ENCODE measurements at regions not wholly inside any gene's neighbourhood (a gene's known extent, or its start where the extent isn't known, plus 50 kb on each side); places are given as distances from the start of the nearest gene placed in this dataset.

DNA sequence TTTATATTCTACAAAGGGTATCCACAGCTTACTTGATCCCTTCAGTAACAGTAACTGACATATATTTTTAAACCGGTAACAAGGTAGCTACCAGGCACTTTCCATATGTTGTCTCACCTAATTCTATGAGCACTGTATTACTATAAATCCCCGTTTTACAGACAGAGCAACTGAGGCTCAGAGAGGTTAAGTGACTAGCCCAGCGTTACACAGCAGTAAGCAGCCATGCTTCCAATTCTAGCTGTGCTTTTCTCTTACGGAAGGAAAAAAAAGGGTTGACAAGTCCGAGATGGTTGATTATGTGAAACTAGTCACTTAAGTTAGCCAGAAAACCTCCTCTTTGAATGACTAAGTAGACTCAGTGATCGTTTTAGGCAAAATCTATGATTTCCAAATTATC, 187.3 kb upstream of the LHX5 start:
- Histone ChIP-seq H3K27me3 (ENCODE audit: control insufficient read depth, insufficient read depth, low read length, poor library complexity, severe bottlenecking) (no peaks in the 10 kb centered on the region), H3K9ac (ENCODE audit: extremely low read depth, low read length, poor library complexity, severe bottlenecking) (no peak overlapping the region), H3K27ac (ENCODE audit: low read depth, low read length) (no peak overlapping the region), H3K4me1 (ENCODE audit: control insufficient read depth, insufficient read depth, low read length) (no peaks in the 10 kb centered on the region), H3K9me3 (ENCODE audit: control insufficient read depth, low read length) (peaks cover 9% of the 10 kb centered on the region), H3K36me3 (ENCODE audit: control insufficient read depth, insufficient read depth, low read length) (no peaks in the 10 kb centered on the region), H3K4me3 (ENCODE audit: low read length) (no peak overlapping the region)
- DNase-seq = no peak
- H3K4me1 Mint-ChIP-seq = peaks cover 7% of the 10 kb centered on the region
- 90% methylated on average over 6 of the region's 6 CpGs for whole genome bisulfite sequencing, 2 experiments (ENCODE audit: insufficient coverage in 1 of 2, insufficient read length in 1 of 2)
- no peak overlapping the region for H3K4me3 Mint-ChIP-seq
- H3K27ac Mint-ChIP-seq = no peak overlapping the region
- no peaks in the 10 kb centered on the region for H3K36me3 Mint-ChIP-seq (ENCODE audit: low read depth)
- TF ChIP-seq, protein P1, sequence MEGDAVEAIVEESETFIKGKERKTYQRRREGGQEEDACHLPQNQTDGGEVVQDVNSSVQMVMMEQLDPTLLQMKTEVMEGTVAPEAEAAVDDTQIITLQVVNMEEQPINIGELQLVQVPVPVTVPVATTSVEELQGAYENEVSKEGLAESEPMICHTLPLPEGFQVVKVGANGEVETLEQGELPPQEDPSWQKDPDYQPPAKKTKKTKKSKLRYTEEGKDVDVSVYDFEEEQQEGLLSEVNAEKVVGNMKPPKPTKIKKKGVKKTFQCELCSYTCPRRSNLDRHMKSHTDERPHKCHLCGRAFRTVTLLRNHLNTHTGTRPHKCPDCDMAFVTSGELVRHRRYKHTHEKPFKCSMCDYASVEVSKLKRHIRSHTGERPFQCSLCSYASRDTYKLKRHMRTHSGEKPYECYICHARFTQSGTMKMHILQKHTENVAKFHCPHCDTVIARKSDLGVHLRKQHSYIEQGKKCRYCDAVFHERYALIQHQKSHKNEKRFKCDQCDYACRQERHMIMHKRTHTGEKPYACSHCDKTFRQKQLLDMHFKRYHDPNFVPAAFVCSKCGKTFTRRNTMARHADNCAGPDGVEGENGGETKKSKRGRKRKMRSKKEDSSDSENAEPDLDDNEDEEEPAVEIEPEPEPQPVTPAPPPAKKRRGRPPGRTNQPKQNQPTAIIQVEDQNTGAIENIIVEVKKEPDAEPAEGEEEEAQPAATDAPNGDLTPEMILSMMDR (conservative IDR thresholded peaks at IDR 0.05) = no peak
- H3K27me3 Mint-ChIP-seq (ENCODE audit: insufficient read depth) = peaks cover 13% of the 10 kb centered on the region
- H3K9me3 Mint-ChIP-seq = peaks cover 17% of the 10 kb centered on the region

DNA sequence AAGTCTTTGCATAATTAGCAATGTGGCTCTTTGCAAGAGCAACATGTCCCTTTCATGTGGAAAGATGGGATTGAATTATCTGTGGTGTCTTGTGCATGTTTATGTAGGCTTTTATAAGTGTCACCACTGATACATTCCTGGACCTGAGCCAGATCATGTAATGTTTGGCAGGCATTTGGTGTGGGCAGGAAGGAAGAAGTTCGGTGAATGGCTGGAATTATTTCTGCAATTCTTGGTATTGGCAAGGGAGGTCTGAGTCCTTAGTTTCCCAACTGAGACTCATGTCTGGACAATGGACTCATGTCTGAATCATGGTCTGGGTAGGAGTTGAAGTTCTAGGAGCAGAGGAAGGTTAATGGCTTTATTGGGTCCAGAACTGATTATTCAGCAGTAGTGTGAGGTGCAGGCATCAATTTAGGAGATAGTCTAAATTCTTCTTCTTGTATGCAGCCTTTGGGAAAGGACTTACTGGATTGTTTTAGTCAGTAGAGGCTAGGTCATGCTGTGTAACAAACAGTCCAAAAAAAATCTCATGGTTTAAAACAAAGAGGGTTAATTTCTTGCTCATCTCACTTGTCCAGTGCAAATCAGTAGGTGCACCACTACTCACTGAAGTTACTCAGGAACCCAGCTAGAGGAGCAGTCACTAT, 186.5 kb upstream of the LHX5 start:
- H3K4me1 ChIP-seq (ENCODE audit: control insufficient read depth, insufficient read depth, low read length) = no peaks in the 10 kb centered on the region
- H3K9me3 ChIP-seq (ENCODE audit: control insufficient read depth, low read length) = peaks cover 17% of the 10 kb centered on the region
- DNase-seq = no peak
- Mint-ChIP-seq H3K27me3 (ENCODE audit: insufficient read depth) (peaks cover 13% of the 10 kb centered on the region), H3K36me3 (ENCODE audit: low read depth) (no peaks in the 10 kb centered on the region), H3K4me1 (peaks cover under 1% of the 10 kb centered on the region), H3K9me3 (peaks cover 24% of the 10 kb centered on the region), H3K4me3 (no peak overlapping the region), H3K27ac (no peak overlapping the region)
- no peaks in the 10 kb centered on the region for H3K36me3 ChIP-seq (ENCODE audit: control insufficient read depth, insufficient read depth, low read length)
- no peaks in the 10 kb centered on the region for H3K27me3 ChIP-seq (ENCODE audit: control insufficient read depth, insufficient read depth, low read length, poor library complexity, severe bottlenecking)
- TF ChIP-seq, protein P1 (conservative IDR thresholded peaks at IDR 0.05) = no peak
- H3K4me3 ChIP-seq (ENCODE audit: low read length) = no peak overlapping the region
- 89 to 100% methylated on average over 1 of the region's 1 CpG for WGBS, 2 experiments (ENCODE audit: insufficient coverage in 1 of 2, insufficient read length in 1 of 2)
- no peak overlapping the region for H3K27ac ChIP-seq (ENCODE audit: low read depth, low read length)
- no peak overlapping the region for H3K9ac ChIP-seq (ENCODE audit: extremely low read depth, low read length, poor library complexity, severe bottlenecking)

DNA sequence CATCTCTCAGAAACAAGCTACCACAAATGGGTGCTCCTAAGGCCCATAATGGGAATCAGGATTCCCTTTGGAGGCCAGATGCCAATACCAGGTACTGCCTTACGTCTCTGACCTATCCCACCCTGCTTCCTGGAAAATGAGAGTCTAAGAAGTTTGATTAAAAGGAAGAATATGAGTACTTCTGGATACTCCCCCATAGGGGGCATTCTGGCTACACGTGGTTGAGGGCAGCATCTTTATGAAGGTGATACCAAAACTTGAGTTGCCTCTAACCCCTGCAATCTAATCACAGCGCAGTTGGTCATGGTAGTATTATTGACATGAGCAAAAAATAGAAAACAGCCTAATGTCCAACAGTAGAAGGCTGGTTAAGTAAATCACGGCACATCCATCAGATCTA, 184.2 kb upstream of the LHX5 start:
- peaks cover 13% of the 10 kb centered on the region for H3K27me3 Mint-ChIP-seq (ENCODE audit: insufficient read depth)
- no peak overlapping the region for H3K27ac Mint-ChIP-seq
- no peaks in the 10 kb centered on the region for H3K4me1 ChIP-seq (ENCODE audit: control insufficient read depth, insufficient read depth, low read length)
- no peaks in the 10 kb centered on the region for H3K4me1 Mint-ChIP-seq
- H3K4me3 ChIP-seq (ENCODE audit: low read length) = no peak overlapping the region
- H3K9ac ChIP-seq (ENCODE audit: extremely low read depth, low read length, poor library complexity, severe bottlenecking) = no peak overlapping the region
- H3K9me3 ChIP-seq (ENCODE audit: control insufficient read depth, low read length) = peaks cover 17% of the 10 kb centered on the region
- no peak for DNase-seq
- peaks cover 24% of the 10 kb centered on the region for H3K9me3 Mint-ChIP-seq
- H3K27me3 ChIP-seq (ENCODE audit: control insufficient read depth, insufficient read depth, low read length, poor library complexity, severe bottlenecking) = no peaks in the 10 kb centered on the region
- H3K36me3 Mint-ChIP-seq (ENCODE audit: low read depth) = no peaks in the 10 kb centered on the region
- no peak overlapping the region for H3K4me3 Mint-ChIP-seq
- no peaks in the 10 kb centered on the region for H3K36me3 ChIP-seq (ENCODE audit: control insufficient read depth, insufficient read depth, low read length)
- no peak overlapping the region for H3K27ac ChIP-seq (ENCODE audit: low read depth, low read length)
- TF ChIP-seq, protein P1 (conservative IDR thresholded peaks at IDR 0.05) = peak; percentile 59
- WGBS, 2 experiments (ENCODE audit: insufficient coverage in 1 of 2, insufficient read length in 1 of 2) = 60 to 82% methylated on average over 2 to 4 of the region's 4 CpGs
